GM12878 (cell line): ENCODE measurements at regions not wholly inside any gene's neighbourhood (a gene's known extent, or its start where the extent isn't known, plus 50 kb on each side); places are given as distances from the start of the nearest gene placed in this dataset.

Experiments
- ATAC-seq: fragments of 200-7000 bp; cut with Tn5 transposase; 3 replicates; pipeline ENCODE4 v1.9.1; 2020; ENCODE audit warnings: mild to moderate bottlenecking, moderate library complexity
- BruUV-seq: library from RNA; stranded (reverse); fragments of 400-500 nt; replicated peaks from 2 replicates; lab custom pipeline; 2021; lab: Mats Ljungman, UMichigan
- CTCF ChIA-PET: fragments of 300-600 bp; sonication (Branson Sonifier 250); formaldehyde crosslinking; extraction: SDS; loops from one replicate; lab custom pipeline; 2021; ENCODE audit warnings: inconsistent platforms; lab: Yijun Ruan, JAX
- POLR2A ChIA-PET: fragments of 350-600 bp; formaldehyde crosslinking; extraction: SDS; loops from one replicate; lab custom pipeline; 2021; ENCODE audit warnings: inconsistent platforms; lab: Charles Lee
- RAD21 ChIA-PET: fragments of 300-600 bp; sonication (Branson Sonifier 250); formaldehyde crosslinking; loops from one replicate; lab custom pipeline; 2023; ENCODE audit warnings: antibody characterized with exemption; ENCODE audit not compliant: unreplicated experiment; lab: Charles Lee
- SMC1A ChIA-PET: fragments of 300-600 bp; sonication (Branson Sonifier 250); formaldehyde crosslinking; loops from one replicate; lab custom pipeline; 2023; ENCODE audit not compliant: unreplicated experiment, uncharacterized antibody; lab: Charles Lee
- DNase-seq: peaks from one replicate; pipeline ENCODE4 v3.0.0-alpha.2; 2011; ENCODE audit warnings: low read depth, low spot score
- FAIRE-seq: peaks from 3 replicates; lab custom pipeline; 2011; peaks lifted over from hg19 to GRCh38; lab: Jason Lieb, UNC
- H2AFZ ChIP-seq: 2 replicates; pipeline ENCODE4 v1.6.0; 2011; ENCODE audit warnings: low read depth, low read length, control low read depth; ENCODE audit not compliant: control insufficient read depth
- H3K27ac ChIP-seq: 2 replicates; pipeline ENCODE4 v1.5.1; 2011; ENCODE audit warnings: control low read depth; ENCODE audit not compliant: control insufficient read depth, insufficient read depth
- H3K27me3 ChIP-seq, 2 experiments: replicated peaks in 1 of 2; 2 replicates each; pipeline versions ENCODE4 v1.6.0 to v1.6.1; 2011; ENCODE audit warnings: low read length in 1 of 2; ENCODE audit not compliant: control insufficient read depth in 2 of 2, insufficient read depth in 2 of 2
- H3K36me3 ChIP-seq, 2 experiments: 2 replicates each; pipeline ENCODE4 v1.5.1; 2011; ENCODE audit warnings: low read length in 1 of 2; ENCODE audit not compliant: control insufficient read depth in 2 of 2, insufficient read depth in 2 of 2
- H3K4me1 ChIP-seq: 2 replicates; pipeline ENCODE4 v1.6.1; 2011; ENCODE audit warnings: mild to moderate bottlenecking, low read length, moderate library complexity, mixed read lengths; ENCODE audit not compliant: control insufficient read depth, insufficient read depth
- H3K4me2 ChIP-seq: 2 replicates; pipeline ENCODE4 v1.6.0; 2011; ENCODE audit warnings: control low read depth; ENCODE audit not compliant: control insufficient read depth, insufficient read depth
- H3K4me3 ChIP-seq: fragments of 200-600 bp; sonication (generic); 2 replicates; pipeline ENCODE4 v1.5.1; 2016
- H3K79me2 ChIP-seq: 2 replicates; pipeline ENCODE4 v1.6.0; 2011; ENCODE audit warnings: low read length; ENCODE audit not compliant: control insufficient read depth, insufficient read depth
- H3K9ac ChIP-seq: 2 replicates; pipeline ENCODE4 v1.8.0; 2011; ENCODE audit warnings: low read length, control low read depth, mixed read lengths; ENCODE audit not compliant: control insufficient read depth, insufficient read depth
- H3K9me3 ChIP-seq: replicated peaks from 3 replicates; pipeline ENCODE4 v1.5.1; 2011; ENCODE audit warnings: mild to moderate bottlenecking, low read length; ENCODE audit not compliant: control insufficient read depth, insufficient read depth
- H4K20me1 ChIP-seq: 2 replicates; pipeline ENCODE4 v1.6.0; 2011; ENCODE audit not compliant: control insufficient read depth, insufficient read depth
- E4F1 ChIP-seq: fragments of 450-650 bp; IDR thresholded peaks from 2 replicates; pipeline ENCODE4 v1.6.1; 2018; ENCODE audit warnings: borderline replicate concordance, mild to moderate bottlenecking; ENCODE audit not compliant: partially characterized antibody
- HSF1 ChIP-seq: fragments of 150-350 bp; IDR thresholded peaks from 2 replicates; pipeline ENCODE4 v1.6.1; 2014; ENCODE audit warnings: mild to moderate bottlenecking, low read depth, low read length
- IRF5 ChIP-seq: fragments of 450-650 bp; IDR thresholded peaks from 2 replicates; pipeline ENCODE4 v1.6.1; 2017; ENCODE audit warnings: borderline replicate concordance
- KLF5 ChIP-seq: fragments of 450-650 bp; IDR thresholded peaks from 2 replicates; pipeline ENCODE4 v1.6.1; 2014; ENCODE audit warnings: mild to moderate bottlenecking; ENCODE audit not compliant: partially characterized antibody
- POLR2AphosphoS5 ChIP-seq: IDR thresholded peaks from 2 replicates; pipeline ENCODE4 v1.6.1; 2011; ENCODE audit warnings: mild to moderate bottlenecking, low read length, inconsistent platforms
- TCF7 ChIP-seq: IDR thresholded peaks from 2 replicates; pipeline ENCODE4 v1.6.1; 2014; ENCODE audit warnings: antibody characterized with exemption, borderline replicate concordance
- WGBS: methylation state at CpG from one replicate; pipeline ENCODE4 v1.1.6; 2016; ENCODE audit warnings: low lambda C conversion rate; ENCODE audit not compliant: insufficient replicate concordance, insufficient coverage; ENCODE audit errors: missing lambda C conversion rate; 5-methylcytosine and 5-hydroxymethylcytosine counted together
- in situ Hi-C: fragments of 300-500 bp; cut with MboI; formaldehyde crosslinking; loops from 9 replicates; pipeline ENCODE4 v1.14.3; 2018; ENCODE audit warnings: mixed read lengths
- intact Hi-C: fragments of 100-400 bp; cut with micrococcal nuclease; formaldehyde crosslinking; loops from one replicate; pipeline ENCODE4 v1.14.2; 2022; ENCODE audit not compliant: unreplicated experiment
- TF ChIP-seq, protein P1 (sequence below): fragments of 450-650 bp; IDR thresholded peaks from 2 replicates; pipeline ENCODE4 v1.6.1; 2016; ENCODE audit warnings: mild to moderate bottlenecking, moderate library complexity, borderline replicate concordance
- TF ChIP-seq, protein P2 (sequence below): fragments of 450-650 bp; IDR thresholded peaks from 2 replicates; pipeline ENCODE4 v1.6.1; 2018; ENCODE audit warnings: mild to moderate bottlenecking, low read depth, moderate library complexity; ENCODE audit not compliant: partially characterized antibody

DNA sequence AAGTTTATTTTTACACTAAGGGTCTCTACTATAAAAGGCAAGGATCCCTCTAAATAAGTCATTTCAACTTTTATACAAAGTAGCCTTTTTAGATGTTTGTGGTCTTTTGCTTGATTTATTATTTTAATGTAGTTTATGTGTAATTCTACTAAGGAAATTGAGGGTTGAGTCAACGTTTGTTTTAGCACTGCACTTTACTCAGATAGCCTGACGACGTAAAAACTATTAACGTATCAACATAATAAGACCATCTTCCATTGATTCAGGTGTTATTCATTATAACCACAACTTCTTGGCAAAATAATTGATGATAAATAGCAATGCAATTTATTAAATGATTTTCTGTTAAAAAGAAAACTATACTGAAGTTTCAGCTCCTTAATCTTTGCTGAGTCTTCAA lies 1103.6 kb upstream of the ACVR2A start:
- intact Hi-C loops (loop anchor here (5.0 kb wide), 1 partner anchor 1161 kb away; no protein-coding TSS in a partner anchor), in situ Hi-C loops (no loop called here)
- no peak overlapping the region for H3K9ac ChIP-seq
- DNase-seq (no peak), ATAC-seq (no peak), FAIRE-seq (no peak)
- no peaks in the 10 kb centered on the region for H3K79me2 ChIP-seq
- no peak overlapping the region for H3K4me3 ChIP-seq
- TF ChIP-seq KLF5 (no peak), TCF7 (no peak), IRF5 (no peak), E4F1 (no peak), HSF1 (no peak), POLR2AphosphoS5 (no peak)
- TF ChIP-seq, protein P1, sequence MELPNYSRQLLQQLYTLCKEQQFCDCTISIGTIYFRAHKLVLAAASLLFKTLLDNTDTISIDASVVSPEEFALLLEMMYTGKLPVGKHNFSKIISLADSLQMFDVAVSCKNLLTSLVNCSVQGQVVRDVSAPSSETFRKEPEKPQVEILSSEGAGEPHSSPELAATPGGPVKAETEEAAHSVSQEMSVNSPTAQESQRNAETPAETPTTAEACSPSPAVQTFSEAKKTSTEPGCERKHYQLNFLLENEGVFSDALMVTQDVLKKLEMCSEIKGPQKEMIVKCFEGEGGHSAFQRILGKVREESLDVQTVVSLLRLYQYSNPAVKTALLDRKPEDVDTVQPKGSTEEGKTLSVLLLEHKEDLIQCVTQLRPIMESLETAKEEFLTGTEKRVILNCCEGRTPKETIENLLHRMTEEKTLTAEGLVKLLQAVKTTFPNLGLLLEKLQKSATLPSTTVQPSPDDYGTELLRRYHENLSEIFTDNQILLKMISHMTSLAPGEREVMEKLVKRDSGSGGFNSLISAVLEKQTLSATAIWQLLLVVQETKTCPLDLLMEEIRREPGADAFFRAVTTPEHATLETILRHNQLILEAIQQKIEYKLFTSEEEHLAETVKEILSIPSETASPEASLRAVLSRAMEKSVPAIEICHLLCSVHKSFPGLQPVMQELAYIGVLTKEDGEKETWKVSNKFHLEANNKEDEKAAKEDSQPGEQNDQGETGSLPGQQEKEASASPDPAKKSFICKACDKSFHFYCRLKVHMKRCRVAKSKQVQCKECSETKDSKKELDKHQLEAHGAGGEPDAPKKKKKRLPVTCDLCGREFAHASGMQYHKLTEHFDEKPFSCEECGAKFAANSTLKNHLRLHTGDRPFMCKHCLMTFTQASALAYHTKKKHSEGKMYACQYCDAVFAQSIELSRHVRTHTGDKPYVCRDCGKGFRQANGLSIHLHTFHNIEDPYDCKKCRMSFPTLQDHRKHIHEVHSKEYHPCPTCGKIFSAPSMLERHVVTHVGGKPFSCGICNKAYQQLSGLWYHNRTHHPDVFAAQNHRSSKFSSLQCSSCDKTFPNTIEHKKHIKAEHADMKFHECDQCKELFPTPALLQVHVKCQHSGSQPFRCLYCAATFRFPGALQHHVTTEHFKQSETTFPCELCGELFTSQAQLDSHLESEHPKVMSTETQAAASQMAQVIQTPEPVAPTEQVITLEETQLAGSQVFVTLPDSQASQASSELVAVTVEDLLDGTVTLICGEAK, result no peak
- TF ChIP-seq, protein P2, sequence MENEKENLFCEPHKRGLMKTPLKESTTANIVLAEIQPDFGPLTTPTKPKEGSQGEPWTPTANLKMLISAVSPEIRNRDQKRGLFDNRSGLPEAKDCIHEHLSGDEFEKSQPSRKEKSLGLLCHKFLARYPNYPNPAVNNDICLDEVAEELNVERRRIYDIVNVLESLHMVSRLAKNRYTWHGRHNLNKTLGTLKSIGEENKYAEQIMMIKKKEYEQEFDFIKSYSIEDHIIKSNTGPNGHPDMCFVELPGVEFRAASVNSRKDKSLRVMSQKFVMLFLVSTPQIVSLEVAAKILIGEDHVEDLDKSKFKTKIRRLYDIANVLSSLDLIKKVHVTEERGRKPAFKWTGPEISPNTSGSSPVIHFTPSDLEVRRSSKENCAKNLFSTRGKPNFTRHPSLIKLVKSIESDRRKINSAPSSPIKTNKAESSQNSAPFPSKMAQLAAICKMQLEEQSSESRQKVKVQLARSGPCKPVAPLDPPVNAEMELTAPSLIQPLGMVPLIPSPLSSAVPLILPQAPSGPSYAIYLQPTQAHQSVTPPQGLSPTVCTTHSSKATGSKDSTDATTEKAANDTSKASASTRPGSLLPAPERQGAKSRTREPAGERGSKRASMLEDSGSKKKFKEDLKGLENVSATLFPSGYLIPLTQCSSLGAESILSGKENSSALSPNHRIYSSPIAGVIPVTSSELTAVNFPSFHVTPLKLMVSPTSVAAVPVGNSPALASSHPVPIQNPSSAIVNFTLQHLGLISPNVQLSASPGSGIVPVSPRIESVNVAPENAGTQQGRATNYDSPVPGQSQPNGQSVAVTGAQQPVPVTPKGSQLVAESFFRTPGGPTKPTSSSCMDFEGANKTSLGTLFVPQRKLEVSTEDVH, result no peak
- H3K4me2 ChIP-seq, result no peak overlapping the region
- 68% methylated on average over 4 of the region's 4 CpGs for WGBS
- no peak overlapping the region for H3K27ac ChIP-seq
- H3K4me1 ChIP-seq, result no peaks in the 10 kb centered on the region
- H4K20me1 ChIP-seq, result no peaks in the 10 kb centered on the region
- no TSS peak for BruUV-seq
- no peak overlapping the region for H2AFZ ChIP-seq
- H3K27me3 ChIP-seq, result no peaks in the 10 kb centered on the region; a peak in 1 of 4 replicates
- ChIA-PET CTCF (no interaction called here), SMC1A (no interaction called here), RAD21 (no interaction called here), POLR2A (no interaction called here)
- no peaks in the 10 kb centered on the region for H3K9me3 ChIP-seq
- no peaks in the 10 kb centered on the region for H3K36me3 ChIP-seq
